Sigmoid colon (tissue), 4 donors: ENCODE measurements at regions not wholly inside any gene's neighbourhood (a gene's known extent, or its start where the extent isn't known, plus 50 kb on each side); places are given as distances from the start of the nearest gene placed in this dataset.

Experiments used
- EP300 ChIP-seq, 4 donors: sonication (generic); formaldehyde crosslinking; IDR thresholded peaks; one replicate each; pipeline ENCODE4 v1.6.1; 2017; ENCODE audit warnings: antibody characterized with exemption in 4 of 4
- POLR2A ChIP-seq, 2 donors: fragments of 450-650 bp; IDR thresholded peaks; one replicate each; pipeline ENCODE4 v1.6.1; 2016; ENCODE audit warnings: antibody characterized with exemption in 2 of 2, mild to moderate bottlenecking in 2 of 2, moderate library complexity in 2 of 2
- POLR2AphosphoS5 ChIP-seq, 4 donors: sonication (generic); formaldehyde crosslinking; IDR thresholded peaks; one replicate each; pipeline ENCODE4 v1.6.1; 2017; ENCODE audit warnings: antibody characterized with exemption in 4 of 4
- TF ChIP-seq, protein P1 (sequence below), 4 experiments: fragments of 450-650 bp in 3 of 4; fragments of 200-600 bp in 1 of 4; IDR thresholded peaks; one replicate each; pipeline ENCODE4 v1.5.1; 2016 to 2019; ENCODE audit warnings: antibody characterized with exemption in 4 of 4, mild to moderate bottlenecking in 3 of 4, moderate library complexity in 2 of 4

DNA sequence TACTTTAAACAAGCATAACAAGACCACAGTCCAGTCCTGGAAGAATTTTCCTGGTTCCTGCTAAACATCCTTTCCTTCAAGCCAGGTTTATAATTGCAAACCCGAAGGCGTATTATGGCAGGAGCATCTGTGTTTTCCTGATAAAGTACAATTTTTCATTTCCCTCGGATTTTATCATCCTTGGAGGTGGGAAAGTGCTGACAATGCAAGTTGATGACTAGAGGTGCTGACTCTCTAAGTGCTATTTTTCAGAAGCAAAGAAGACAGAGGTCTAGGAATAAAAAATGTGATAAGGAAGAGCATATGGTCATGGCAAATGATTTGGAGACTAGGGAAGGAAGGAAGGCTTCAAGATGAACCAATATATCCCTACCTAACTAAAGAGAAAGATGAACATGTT lies 703.2 kb upstream of the LRRN3 start:
- TF ChIP-seq, protein P1, sequence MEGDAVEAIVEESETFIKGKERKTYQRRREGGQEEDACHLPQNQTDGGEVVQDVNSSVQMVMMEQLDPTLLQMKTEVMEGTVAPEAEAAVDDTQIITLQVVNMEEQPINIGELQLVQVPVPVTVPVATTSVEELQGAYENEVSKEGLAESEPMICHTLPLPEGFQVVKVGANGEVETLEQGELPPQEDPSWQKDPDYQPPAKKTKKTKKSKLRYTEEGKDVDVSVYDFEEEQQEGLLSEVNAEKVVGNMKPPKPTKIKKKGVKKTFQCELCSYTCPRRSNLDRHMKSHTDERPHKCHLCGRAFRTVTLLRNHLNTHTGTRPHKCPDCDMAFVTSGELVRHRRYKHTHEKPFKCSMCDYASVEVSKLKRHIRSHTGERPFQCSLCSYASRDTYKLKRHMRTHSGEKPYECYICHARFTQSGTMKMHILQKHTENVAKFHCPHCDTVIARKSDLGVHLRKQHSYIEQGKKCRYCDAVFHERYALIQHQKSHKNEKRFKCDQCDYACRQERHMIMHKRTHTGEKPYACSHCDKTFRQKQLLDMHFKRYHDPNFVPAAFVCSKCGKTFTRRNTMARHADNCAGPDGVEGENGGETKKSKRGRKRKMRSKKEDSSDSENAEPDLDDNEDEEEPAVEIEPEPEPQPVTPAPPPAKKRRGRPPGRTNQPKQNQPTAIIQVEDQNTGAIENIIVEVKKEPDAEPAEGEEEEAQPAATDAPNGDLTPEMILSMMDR (IDR thresholded peaks at IDR 0.05): no peak
- no peak for TF ChIP-seq POLR2AphosphoS5 (IDR thresholded peaks at IDR 0.05)
- no peak for TF ChIP-seq POLR2A (IDR thresholded peaks at IDR 0.05)
- TF ChIP-seq EP300 (IDR thresholded peaks at IDR 0.05): no peak
